H9 (cell line): ENCODE measurements at regions not wholly inside any gene's neighbourhood (a gene's known extent, or its start where the extent isn't known, plus 50 kb on each side); places are given as distances from the start of the nearest gene placed in this dataset.

Source experiments
- DNase-seq: peaks from one replicate; pipeline ENCODE4 v3.0.0-alpha.2; 2017
- H2AFZ ChIP-seq: one replicate; pipeline ENCODE4 v1.6.1; 2013; ENCODE audit warnings: mild to moderate bottlenecking, low read length, control low read depth, moderate library complexity
- H2AK5ac ChIP-seq: 2 replicates; pipeline ENCODE4 v1.6.1; 2013; ENCODE audit warnings: low read length, control low read depth, mixed read lengths; ENCODE audit not compliant: insufficient read length
- H2BK120ac ChIP-seq: one replicate; pipeline ENCODE4 v1.6.1; 2013; ENCODE audit warnings: low read depth, mild to moderate bottlenecking, low read length, control low read depth, inconsistent platforms; ENCODE audit not compliant: poor library complexity, severe bottlenecking
- H2BK12ac ChIP-seq: 2 replicates; pipeline ENCODE4 v1.6.1; 2013; ENCODE audit warnings: low read length, control low read depth, mixed read lengths, low read depth; ENCODE audit not compliant: insufficient read length
- H2BK15ac ChIP-seq: 2 replicates; pipeline ENCODE4 v1.6.1; 2013; ENCODE audit warnings: low read depth, low read length, control low read depth
- H2BK20ac ChIP-seq: one replicate; pipeline ENCODE4 v1.6.1; 2013; ENCODE audit warnings: low read depth, mild to moderate bottlenecking, low read length, control low read depth, inconsistent platforms; ENCODE audit not compliant: poor library complexity, severe bottlenecking
- H2BK5ac ChIP-seq: 2 replicates; pipeline ENCODE4 v1.6.1; 2013; ENCODE audit warnings: low read length, control low read depth, mixed read lengths; ENCODE audit not compliant: insufficient read length
- H3K14ac ChIP-seq: 2 replicates; pipeline ENCODE4 v1.6.1; 2013; ENCODE audit warnings: low read length, control low read depth; ENCODE audit not compliant: insufficient read depth
- H3K18ac ChIP-seq: 2 replicates; pipeline ENCODE4 v1.6.1; 2013; ENCODE audit warnings: low read depth, mild to moderate bottlenecking, mixed read lengths, low read length, control low read depth; ENCODE audit not compliant: insufficient read length
- H3K23ac ChIP-seq: 2 replicates; pipeline ENCODE4 v1.6.1; 2013; ENCODE audit warnings: low read length, control low read depth, mixed read lengths, low read depth; ENCODE audit not compliant: insufficient read length
- H3K23me2 ChIP-seq: 2 replicates; pipeline ENCODE4 v1.6.1; 2013; ENCODE audit warnings: low read depth, mild to moderate bottlenecking, mixed read lengths, low read length, control low read depth; ENCODE audit not compliant: insufficient read length, poor library complexity, severe bottlenecking
- H3K27ac ChIP-seq: 2 replicates; pipeline ENCODE4 v1.5.1; 2013; ENCODE audit warnings: low read length, control low read depth, mixed read lengths, low read depth; ENCODE audit not compliant: insufficient read length
- H3K27me3 ChIP-seq: 2 replicates; pipeline ENCODE4 v1.6.1; 2013; ENCODE audit warnings: low read length, control low read depth, inconsistent platforms; ENCODE audit not compliant: insufficient read depth
- H3K4ac ChIP-seq: 2 replicates; pipeline ENCODE4 v1.6.1; 2013; ENCODE audit warnings: low read depth, mild to moderate bottlenecking, control low read depth, inconsistent platforms, low read length, moderate library complexity
- H3K4me1 ChIP-seq: 2 replicates; pipeline ENCODE4 v1.6.1; 2013; ENCODE audit warnings: low read length, control low read depth, inconsistent platforms; ENCODE audit not compliant: insufficient read depth
- H3K4me2 ChIP-seq: 2 replicates; pipeline ENCODE4 v1.6.1; 2013; ENCODE audit warnings: low read length, control low read depth, mixed read lengths; ENCODE audit not compliant: insufficient read length, insufficient read depth
- H3K56ac ChIP-seq: 2 replicates; pipeline ENCODE4 v1.6.1; 2013; ENCODE audit warnings: low read depth, mild to moderate bottlenecking, mixed read lengths, low read length, control low read depth; ENCODE audit not compliant: insufficient read length
- H3K79me1 ChIP-seq: 2 replicates; pipeline ENCODE4 v1.6.1; 2013; ENCODE audit warnings: low read depth, mild to moderate bottlenecking, moderate library complexity, low read length, control low read depth, inconsistent platforms; ENCODE audit not compliant: insufficient read depth, poor library complexity, severe bottlenecking
- H3K79me2 ChIP-seq: 2 replicates; pipeline ENCODE4 v1.6.1; 2013; ENCODE audit warnings: low read length, control low read depth, inconsistent platforms; ENCODE audit not compliant: insufficient read depth
- H3K9ac ChIP-seq: 2 replicates; pipeline ENCODE4 v1.6.1; 2013; ENCODE audit warnings: low read length, control low read depth, mixed read lengths; ENCODE audit not compliant: insufficient read length; ENCODE audit errors: extremely low read depth
- H3K9me3 ChIP-seq: one replicate; pipeline ENCODE4 v1.6.1; 2013; ENCODE audit warnings: low read depth, low read length, inconsistent platforms; ENCODE audit not compliant: control insufficient read depth
- H3T11ph ChIP-seq: one replicate; pipeline ENCODE4 v1.6.1; 2013; ENCODE audit warnings: mild to moderate bottlenecking, low read length, control low read depth, inconsistent platforms
- H4K20me1 ChIP-seq: one replicate; pipeline ENCODE4 v1.6.1; 2013; ENCODE audit not compliant: control insufficient read depth, insufficient read length, insufficient read depth
- H4K5ac ChIP-seq: 2 replicates; pipeline ENCODE4 v1.6.1; 2013; ENCODE audit warnings: low read depth, mild to moderate bottlenecking, mixed read lengths, low read length, control low read depth; ENCODE audit not compliant: insufficient read length
- H4K8ac ChIP-seq: replicated peaks from 2 replicates; pipeline ENCODE4 v1.6.1; 2013; ENCODE audit warnings: low read length, control low read depth, mixed read lengths, low read depth; ENCODE audit not compliant: insufficient read length
- H4K91ac ChIP-seq: 2 replicates; pipeline ENCODE4 v1.6.1; 2013; ENCODE audit warnings: low read depth, mild to moderate bottlenecking, moderate library complexity, mixed read lengths, low read length, control low read depth; ENCODE audit not compliant: insufficient read length
- H3K27ac Mint-ChIP-seq, 3 experiments: 2 replicates in 2 of 3; 3 replicates in 1 of 3; pipeline ENCODE4 v1.8.0; 2020 to 2021; ENCODE audit warnings: mixed read lengths in 3 of 3, mild to moderate bottlenecking in 1 of 3, moderate library complexity in 1 of 3
- H3K27me3 Mint-ChIP-seq: 2 replicates; pipeline ENCODE4 v1.8.0; 2021; ENCODE audit warnings: low read depth, mild to moderate bottlenecking, moderate library complexity, mixed read lengths
- H3K36me3 Mint-ChIP-seq, 3 experiments: 2 replicates in 2 of 3; 3 replicates in 1 of 3; pipeline ENCODE4 v1.8.0; 2020 to 2021; ENCODE audit warnings: low read depth in 3 of 3, mixed read lengths in 3 of 3; ENCODE audit not compliant: insufficient read depth in 1 of 3
- H3K4me1 Mint-ChIP-seq, 2 experiments: 2 replicates each; pipeline ENCODE4 v1.8.0; 2020; ENCODE audit warnings: mixed read lengths in 2 of 2
- H3K4me3 Mint-ChIP-seq, 2 experiments: 2 replicates in 1 of 2; 3 replicates in 1 of 2; pipeline ENCODE4 v1.8.0; 2020 to 2021; ENCODE audit warnings: mild to moderate bottlenecking in 2 of 2, mixed read lengths in 2 of 2, moderate library complexity in 1 of 2
- H3K9me3 Mint-ChIP-seq, 2 experiments: 2 replicates in 1 of 2; 3 replicates in 1 of 2; pipeline ENCODE4 v1.8.0; 2020; ENCODE audit warnings: mild to moderate bottlenecking in 2 of 2, mixed read lengths in 2 of 2, moderate library complexity in 1 of 2
- TF ChIP-seq, protein P1 (sequence below): fragments of 200-600 bp; sonication (generic); conservative IDR thresholded peaks from 3 replicates; pipeline ENCODE4 v1.8.0; 2021; ENCODE audit warnings: antibody characterized with exemption, mild to moderate bottlenecking

DNA sequence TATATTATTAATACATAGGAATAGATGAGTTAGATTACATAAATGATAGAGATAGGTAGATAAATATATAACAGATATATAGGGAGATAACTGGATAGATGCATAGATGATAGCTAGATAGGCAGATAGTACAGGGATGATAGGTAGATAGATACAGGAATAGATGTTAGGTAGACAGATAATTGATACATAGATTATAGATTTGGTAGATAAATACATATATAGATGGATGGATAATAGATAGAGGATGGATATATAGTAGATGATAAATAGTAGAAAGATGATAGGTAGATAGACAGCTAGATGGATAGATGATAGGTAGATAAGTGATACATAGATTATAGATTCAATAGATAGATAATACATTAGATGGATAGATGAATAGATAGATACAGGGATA, 283.6 kb downstream of the SHOX start:
- Mint-ChIP-seq H3K27ac (no peak overlapping the region), H3K4me3 (no peak overlapping the region), H3K27me3 (no peaks in the 10 kb centered on the region), H3K36me3 (no peaks in the 10 kb centered on the region), H3K9me3 (peaks cover under 1 to 4% of the 10 kb centered on the region in 2 experiments), H3K4me1 (peaks cover 0 to 5% of the 10 kb centered on the region in 2 experiments; a peak in 2 of 4 replicates)
- Histone ChIP-seq H3K27ac (no peak overlapping the region), H3K4me2 (no peak overlapping the region), H3K79me2 (no peaks in the 10 kb centered on the region), H3K18ac (no peak overlapping the region), H3K27me3 (no peaks in the 10 kb centered on the region), H4K5ac (no peak overlapping the region), H3K23ac (no peak overlapping the region), H2BK15ac (no peak overlapping the region), H2BK5ac (no peak overlapping the region), H3K56ac (no peak overlapping the region), H3K14ac (no peak overlapping the region), H3K9me3 (no peaks in the 10 kb centered on the region), H4K91ac (no peak overlapping the region), H3K9ac (no peak overlapping the region), H2AFZ (no peak overlapping the region), H4K20me1 (no peaks in the 10 kb centered on the region), H2BK20ac (no peak overlapping the region), H3K79me1 (no peaks in the 10 kb centered on the region), H2BK120ac (no peak overlapping the region), H3K4ac (no peak overlapping the region), H3K4me1 (no peaks in the 10 kb centered on the region), H4K8ac (no peak overlapping the region), H2AK5ac (no peak overlapping the region), H3T11ph (no peak overlapping the region), H3K23me2 (no peaks in the 10 kb centered on the region), H2BK12ac (no peak overlapping the region)
- DNase-seq = no peak
- TF ChIP-seq, protein P1, sequence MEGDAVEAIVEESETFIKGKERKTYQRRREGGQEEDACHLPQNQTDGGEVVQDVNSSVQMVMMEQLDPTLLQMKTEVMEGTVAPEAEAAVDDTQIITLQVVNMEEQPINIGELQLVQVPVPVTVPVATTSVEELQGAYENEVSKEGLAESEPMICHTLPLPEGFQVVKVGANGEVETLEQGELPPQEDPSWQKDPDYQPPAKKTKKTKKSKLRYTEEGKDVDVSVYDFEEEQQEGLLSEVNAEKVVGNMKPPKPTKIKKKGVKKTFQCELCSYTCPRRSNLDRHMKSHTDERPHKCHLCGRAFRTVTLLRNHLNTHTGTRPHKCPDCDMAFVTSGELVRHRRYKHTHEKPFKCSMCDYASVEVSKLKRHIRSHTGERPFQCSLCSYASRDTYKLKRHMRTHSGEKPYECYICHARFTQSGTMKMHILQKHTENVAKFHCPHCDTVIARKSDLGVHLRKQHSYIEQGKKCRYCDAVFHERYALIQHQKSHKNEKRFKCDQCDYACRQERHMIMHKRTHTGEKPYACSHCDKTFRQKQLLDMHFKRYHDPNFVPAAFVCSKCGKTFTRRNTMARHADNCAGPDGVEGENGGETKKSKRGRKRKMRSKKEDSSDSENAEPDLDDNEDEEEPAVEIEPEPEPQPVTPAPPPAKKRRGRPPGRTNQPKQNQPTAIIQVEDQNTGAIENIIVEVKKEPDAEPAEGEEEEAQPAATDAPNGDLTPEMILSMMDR = no peak
